ENCODE measurements at regions not wholly inside any gene's neighbourhood (a gene's known extent, or its start where the extent isn't known, plus 50 kb on each side); places are given as distances from the start of the nearest gene placed in this dataset.

DNA sequence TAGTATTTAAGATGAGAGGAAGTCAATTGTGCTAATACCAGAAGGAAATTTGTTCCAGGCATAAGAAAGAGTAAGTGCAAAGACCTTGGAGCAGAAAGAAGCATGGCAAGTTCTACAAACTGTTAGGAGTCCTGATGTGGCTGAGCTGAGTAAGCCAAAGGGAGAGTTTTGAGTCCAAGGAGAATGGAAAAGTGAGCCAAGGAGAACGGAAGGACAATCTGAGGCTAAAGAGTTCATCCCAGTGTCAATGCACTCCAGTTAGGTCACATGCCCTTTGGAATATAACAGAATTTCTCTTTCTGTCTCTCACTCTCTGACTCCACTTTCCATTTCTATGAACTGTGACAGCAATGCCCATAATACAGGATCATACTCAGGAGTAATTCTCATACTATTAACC is 224.7 kb downstream of the CAAP1 start:
- TF ChIP-seq, protein P1, sequence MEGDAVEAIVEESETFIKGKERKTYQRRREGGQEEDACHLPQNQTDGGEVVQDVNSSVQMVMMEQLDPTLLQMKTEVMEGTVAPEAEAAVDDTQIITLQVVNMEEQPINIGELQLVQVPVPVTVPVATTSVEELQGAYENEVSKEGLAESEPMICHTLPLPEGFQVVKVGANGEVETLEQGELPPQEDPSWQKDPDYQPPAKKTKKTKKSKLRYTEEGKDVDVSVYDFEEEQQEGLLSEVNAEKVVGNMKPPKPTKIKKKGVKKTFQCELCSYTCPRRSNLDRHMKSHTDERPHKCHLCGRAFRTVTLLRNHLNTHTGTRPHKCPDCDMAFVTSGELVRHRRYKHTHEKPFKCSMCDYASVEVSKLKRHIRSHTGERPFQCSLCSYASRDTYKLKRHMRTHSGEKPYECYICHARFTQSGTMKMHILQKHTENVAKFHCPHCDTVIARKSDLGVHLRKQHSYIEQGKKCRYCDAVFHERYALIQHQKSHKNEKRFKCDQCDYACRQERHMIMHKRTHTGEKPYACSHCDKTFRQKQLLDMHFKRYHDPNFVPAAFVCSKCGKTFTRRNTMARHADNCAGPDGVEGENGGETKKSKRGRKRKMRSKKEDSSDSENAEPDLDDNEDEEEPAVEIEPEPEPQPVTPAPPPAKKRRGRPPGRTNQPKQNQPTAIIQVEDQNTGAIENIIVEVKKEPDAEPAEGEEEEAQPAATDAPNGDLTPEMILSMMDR (IDR thresholded peaks at IDR 0.05) = no peak
- TF ChIP-seq POLR2A (IDR thresholded peaks at IDR 0.05) = no peak

Data from lower leg skin (tissue), 3 donors.